ENCODE measurements at regions not wholly inside any gene's neighbourhood (a gene's known extent, or its start where the extent isn't known, plus 50 kb on each side); places are given as distances from the start of the nearest gene placed in this dataset.

GRCh38 chr7:67380326-67380725 lies 383.7 kb downstream of the TYW1 start:
- TF ChIP-seq POLR2A (IDR thresholded peaks at IDR 0.05): no peak
- TF ChIP-seq CTCF (IDR thresholded peaks at IDR 0.05): no peak
